NCI-H128 (cell line): ENCODE measurements at regions not wholly inside any gene's neighbourhood (a gene's known extent, or its start where the extent isn't known, plus 50 kb on each side); places are given as distances from the start of the nearest gene placed in this dataset.
"Not testable (repeated sequence)": the region's sequence is repeated elsewhere in the genome, so short reads cannot be mapped to it uniquely, and the experiment has no call there.

Source experiments
- DNase-seq: peaks from one replicate; lab custom pipeline; 2025; ENCODE audit not compliant: unreplicated experiment; lab: John Stamatoyannopoulos, UW

DNA sequence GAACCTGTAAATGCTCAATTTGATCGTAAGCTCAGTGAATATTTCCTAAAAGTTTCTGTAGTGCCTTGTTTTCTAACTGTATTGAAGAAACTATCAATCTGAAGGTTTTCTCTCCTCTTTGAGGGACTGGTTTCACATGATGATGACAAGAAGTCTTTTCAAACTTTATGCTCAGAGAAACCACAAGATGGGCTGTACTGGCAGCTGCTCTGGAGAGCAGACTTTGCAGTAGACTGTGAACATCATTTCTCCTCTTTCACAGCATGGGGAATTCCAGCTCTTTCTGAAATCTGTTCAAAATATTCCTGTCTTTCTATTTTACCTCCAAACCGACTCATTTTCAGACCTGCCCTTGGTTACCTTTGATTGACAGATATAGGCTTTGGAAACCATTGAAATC, 194.4 kb downstream of the IZUMO3 start:
- no peak for DNase-seq

DNA sequence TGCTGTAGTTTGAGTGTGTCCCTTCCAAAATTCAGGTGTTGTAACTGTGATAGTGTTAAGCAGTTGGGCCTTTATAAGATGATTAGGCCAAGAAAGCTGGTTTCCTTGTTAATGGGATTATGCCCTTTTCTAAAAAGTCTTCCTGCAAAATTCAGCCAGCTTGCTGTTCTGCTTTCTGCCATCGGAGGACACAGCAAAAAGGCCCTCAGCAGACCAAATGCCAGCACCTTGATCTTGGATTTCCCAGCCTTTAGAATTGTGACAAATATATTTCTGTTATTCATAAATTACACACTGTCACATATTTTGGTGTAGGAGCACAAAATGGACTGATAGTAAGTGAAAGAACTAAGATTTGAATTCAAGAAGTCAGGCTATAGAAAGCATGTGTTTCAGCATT, 203.2 kb downstream of the IZUMO3 start:
- DNase-seq, result no peak

DNA sequence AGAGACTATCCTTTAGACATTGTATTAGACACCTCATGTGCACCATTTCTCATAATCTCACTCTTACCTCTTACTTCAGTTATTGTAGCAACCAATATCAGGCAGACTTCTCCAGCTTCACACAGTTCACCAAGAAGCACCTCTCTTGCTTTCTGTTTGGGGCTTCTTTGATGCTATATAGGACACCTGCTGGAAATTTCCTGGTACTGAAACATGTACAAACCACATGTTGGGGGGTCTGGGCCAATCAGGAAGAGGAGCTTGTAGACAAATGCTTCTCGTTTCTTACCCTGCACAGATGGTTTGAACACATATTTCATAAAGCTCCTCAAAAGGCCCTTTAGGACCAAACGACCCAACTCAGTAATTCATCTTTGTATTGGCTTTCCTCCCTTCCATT, 212.1 kb downstream of the IZUMO3 start:
- no peak for DNase-seq

DNA sequence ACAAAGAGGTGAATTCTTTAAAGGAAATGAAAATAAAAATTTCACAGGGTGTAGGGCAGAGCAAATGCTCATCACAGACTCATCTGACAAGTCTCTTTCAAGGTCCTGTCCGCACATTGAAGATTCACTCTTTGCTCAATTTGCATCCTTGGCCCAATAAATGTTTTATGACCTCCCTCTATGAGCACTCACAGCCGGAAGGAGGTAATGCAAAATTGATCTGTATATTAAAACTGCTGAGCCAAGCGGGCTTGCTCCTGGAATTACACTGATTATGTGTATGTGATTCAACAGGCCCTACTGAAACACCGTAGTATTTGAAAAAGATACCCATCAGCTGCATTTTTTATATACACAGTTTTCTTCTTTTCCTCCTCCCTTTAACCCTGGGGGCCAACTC, 246.8 kb downstream of the IZUMO3 start:
- no peak for DNase-seq

DNA sequence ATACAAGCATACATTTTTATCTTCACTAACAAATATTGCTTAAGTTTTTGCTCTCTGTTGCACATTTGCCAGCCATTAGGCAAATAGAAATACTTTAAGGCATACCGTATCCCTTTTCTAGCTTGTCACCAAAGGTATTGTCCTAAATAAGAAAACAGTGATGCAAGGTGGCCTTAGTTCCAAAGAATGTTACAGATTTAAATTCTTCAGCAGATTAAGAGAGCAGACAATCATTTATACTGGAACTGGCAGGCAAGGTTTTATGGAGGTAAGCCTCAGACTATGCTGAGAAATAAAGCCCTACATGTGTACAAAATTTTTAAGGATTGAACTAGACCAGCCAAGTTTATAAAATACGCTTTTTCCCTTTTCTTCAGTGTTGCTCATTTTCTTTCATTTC, 247.8 kb downstream of the IZUMO3 start:
- no peak for DNase-seq

DNA sequence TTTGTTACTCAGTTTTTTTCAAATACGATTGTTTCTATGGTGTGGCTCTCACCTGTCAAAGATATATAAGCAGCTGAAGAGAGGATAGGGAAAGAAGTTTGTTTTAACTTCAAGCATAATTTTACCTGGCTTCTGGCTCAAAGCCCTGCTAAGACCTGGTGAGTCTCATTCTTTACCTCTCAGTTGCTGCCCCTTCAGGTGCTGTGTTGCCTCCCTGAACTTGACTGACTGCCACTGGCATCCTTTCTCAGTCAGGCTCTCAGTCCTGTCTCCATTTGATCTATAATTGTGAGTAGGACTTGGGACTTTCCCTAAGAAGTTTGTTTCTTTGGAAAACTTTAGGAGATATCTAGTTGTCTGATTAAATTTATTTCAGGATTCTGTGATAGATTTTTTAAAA, 249.6 kb downstream of the IZUMO3 start:
- DNase-seq, result no peak

DNA sequence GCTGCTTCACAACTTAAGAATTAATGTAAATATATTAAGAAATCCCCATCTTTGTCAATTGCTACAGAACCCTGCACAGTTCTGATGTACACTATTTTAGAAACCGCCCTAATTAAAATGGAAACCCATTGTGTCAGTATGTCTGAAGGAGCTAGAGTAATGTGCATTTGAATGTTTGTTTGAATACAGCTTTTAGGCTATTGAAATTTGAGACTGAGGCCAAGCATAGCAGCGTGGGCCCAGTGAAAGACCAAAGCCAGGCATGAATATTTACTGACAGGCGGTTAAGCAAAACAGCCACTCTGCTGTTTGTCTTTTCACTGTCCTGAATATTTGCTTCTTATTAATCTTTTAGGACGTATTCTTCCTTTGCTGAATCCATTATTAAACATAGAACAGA, 252.3 kb downstream of the IZUMO3 start:
- DNase-seq, result peak; percentile 0

- no peak for DNase-seq
Measured at GRCh38 chr9:24286761-24287160, 258.9 kb downstream of the IZUMO3 start.

DNA sequence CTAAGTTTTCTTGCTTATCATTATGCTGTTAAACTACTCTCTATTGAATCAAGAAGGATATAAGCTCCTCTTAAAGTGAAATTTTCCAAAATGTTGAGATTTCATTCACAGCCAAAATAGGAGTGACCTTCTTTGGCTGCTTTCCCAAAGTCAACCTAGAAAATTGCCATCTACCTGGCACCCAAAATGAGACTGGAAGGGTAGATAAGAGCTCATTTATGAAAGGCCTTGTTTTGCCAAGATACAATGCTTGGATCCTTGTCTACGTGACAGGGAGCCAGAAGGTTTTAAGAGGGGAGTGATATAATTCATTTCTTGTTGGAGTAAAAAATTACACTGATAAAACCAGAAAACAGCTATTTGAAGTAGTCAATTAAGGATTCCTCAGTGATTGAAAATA, 287.1 kb downstream of the IZUMO3 start:
- DNase-seq, result no peak

DNA sequence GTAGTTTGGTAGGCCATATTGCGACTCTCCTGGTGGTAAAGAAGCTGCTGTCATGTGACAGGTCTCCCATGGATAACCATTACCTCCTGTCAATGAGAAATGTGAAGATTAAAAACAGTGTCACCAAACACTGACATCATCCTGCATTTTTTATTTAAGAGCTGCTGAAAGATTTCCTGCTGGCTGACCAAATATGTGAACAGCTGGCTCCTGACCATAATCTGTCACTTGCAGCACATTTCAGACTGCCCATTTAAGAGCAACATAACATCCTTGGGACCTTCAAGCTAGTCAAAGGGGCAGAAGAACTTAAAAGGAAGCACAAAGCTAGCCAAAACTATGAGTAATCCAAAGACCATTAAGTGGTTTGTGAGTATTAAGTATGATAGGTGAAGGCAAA, 288.0 kb downstream of the IZUMO3 start:
- DNase-seq, result no peak

DNA sequence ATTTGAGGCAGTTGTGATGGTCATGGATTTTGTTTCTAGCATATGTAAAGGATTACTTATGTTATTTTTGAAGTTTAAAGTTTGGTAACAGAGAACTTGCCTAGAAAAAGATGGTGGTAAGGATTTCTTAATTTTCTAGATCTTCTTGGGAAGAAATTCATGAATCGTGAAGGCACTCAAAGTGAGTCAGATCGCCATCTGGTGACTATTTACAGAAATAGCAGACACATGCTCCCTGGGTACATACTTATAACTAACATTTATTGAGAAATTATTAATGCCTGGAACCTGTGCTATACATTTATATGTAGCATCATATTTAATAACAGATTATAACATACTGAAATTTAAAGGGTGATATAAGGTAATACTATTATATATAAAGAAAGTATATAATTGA, 299.7 kb downstream of the IZUMO3 start:
- no peak for DNase-seq

DNA sequence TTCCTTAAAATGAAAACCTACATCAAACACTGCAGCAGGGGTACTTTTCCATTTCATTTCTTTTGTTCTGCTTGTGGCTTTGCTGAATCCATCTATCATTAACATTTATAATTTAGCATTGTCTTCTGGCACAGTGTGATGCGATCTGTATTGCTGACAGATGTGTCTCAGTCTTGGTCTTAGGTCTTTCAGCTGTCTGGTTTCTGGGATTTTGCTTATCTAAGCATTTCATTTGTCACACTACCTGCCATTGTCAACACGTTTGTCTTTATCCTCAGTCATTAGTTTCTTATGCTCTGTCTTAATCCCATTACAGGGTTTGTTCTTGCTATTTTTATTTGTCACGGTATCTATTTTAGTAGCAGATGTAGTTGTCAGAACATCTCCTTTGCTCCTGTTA, 303.1 kb downstream of the IZUMO3 start:
- no peak for DNase-seq

GRCh38 chr9:24218656-24219055, 327.0 kb downstream of the IZUMO3 start:
- DNase-seq, result no peak

DNA sequence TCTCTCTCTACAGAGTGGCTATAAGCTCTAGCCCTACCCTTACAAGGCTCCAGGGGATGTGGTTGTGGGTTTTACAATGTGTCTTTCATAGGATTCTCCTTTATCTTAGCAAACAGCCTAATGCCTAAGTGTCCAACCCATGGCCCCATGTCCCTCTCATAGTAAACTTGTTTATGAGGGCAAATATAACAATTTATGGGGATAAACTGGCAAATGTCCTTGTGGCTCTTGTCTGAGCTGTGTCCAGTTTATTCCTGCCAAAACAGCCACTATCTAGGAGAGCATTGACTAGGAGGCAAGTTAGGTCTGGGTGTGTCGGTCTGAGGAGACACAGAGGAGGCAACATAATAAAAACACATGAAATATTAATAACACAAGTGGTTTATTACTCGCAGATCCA, 335.1 kb downstream of the IZUMO3 start:
- DNase-seq, result no peak

DNA sequence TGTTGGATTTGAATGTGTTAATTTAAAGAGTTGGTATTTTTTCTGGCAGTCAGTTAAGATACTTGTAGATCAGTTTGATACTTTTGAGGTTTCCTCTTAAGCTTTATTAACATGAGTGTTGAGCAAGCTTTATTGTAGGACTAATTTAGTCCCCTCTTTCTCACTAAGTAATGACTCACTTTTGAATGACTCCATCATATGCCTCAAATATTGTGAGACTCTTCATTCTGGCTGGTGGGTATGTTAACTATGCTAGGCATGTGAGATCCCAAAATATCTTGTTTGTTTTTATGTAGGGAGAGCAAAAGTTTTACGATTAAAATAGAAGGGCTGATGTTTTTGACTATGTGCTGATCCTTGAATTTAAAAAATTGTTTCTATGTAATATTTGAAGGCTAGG, 355.7 kb downstream of the IZUMO3 start:
- no peak for DNase-seq

GRCh38 chr9:24180572-24180971, 354.5 kb upstream of the ELAVL2 start:
- DNase-seq, result not testable (repeated sequence)

DNA sequence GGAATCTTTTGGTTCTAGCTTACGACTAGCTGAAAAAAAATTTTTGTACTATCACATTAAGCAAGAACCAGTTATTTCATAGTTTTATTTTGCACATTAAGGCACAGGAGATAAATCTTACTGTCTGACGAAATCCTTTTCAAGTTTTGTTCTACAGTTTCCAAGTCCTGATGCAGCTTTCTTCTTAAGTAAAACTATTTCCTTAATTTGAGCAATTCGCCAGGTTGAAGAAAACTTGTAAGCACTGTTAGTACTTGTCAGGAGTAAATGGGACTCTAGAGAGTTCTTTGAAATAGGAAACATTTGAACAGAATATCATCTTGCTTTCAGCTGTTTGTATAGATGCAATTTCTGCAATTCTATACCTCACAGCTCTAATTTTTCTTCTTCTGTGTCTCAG, 318.8 kb upstream of the ELAVL2 start:
- DNase-seq, result no peak

- DNase-seq, result not testable (repeated sequence)
Measured at GRCh38 chr9:24135072-24135471, 309.0 kb upstream of the ELAVL2 start.

DNA sequence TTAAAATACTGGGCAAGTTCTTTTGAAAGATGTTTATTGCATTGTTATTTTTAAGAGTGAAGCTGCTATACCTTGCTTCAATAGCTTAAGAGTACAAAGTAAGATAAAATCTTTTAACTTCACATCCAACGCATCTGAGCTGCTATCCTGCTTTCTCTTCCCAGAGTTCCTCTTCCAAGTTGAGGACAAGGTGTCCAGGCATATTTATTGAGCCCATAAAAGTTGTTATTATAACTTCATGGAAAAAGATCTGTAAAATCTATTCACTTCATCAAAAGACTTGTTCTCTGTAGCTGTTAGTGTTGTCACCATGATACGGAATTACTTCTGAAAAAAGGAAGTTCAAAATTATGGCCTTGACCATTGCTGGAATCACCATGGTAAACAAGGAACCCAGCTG, 306.2 kb upstream of the ELAVL2 start:
- no peak for DNase-seq

GRCh38 chr9:24127519-24127918, 301.5 kb upstream of the ELAVL2 start:
- DNase-seq, result no peak

DNA sequence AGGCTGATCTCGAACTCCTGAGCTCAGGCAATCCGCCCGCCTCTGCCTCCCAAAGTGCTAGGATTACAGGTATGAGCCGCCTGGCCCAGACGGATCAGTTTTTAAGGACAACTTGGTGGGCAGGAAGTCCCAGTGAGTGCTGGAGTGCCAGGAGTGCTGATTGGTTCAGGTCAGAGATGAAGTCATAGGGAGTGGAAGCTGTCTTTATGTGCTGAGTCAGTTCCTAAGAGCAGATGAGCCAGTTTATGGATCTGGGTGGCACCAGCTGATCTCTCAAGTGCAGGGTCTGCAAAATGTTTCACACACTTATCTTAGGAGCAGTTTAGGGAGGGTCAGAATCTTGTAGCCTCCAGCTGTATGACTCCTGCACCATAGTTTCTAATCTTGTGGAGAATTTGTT, 292.1 kb upstream of the ELAVL2 start:
- no peak for DNase-seq

- no peak for DNase-seq
Measured at GRCh38 chr9:24096756-24097155, 270.7 kb upstream of the ELAVL2 start.

DNA sequence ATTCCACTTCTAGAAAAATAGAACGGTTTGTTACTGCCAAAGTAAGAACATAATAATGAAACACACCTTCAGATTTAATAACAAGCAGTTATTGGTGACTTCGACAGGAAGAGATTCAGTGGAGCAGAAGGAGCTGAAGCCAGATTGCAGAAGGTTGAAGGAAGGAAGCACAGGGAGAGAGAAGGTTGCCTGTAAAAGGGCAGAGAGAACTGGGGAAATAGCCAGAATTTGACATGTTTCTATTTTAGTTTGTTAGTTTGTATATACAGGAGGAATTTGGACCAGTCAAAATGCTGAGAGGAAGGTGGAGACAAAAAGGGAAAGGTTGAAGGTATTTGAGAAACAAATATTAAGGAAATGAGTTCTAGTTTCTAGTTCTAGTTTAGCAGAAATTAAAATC, 269.2 kb upstream of the ELAVL2 start:
- DNase-seq, result no peak

DNA sequence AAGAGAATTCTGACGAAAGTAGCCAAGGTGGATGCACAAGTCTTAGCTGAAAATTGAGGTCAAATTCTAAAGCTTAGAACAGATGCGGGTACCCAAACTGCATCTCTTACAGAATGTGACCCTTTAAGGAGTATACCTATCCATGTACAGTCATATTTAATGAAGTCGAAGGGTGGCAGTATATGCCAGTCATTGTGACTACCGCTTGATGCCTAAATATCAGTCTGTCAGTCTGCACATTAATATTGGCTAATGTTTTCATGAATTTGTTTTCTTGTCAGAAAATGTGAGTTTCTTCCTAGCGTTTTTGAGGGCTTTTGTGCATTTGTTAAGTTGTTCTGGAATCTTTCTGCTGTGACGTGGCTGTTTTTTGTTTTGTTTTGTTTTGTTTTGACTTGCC, 264.5 kb upstream of the ELAVL2 start:
- DNase-seq, result no peak
